ENCODE measurements at regions not wholly inside any gene's neighbourhood (a gene's known extent, or its start where the extent isn't known, plus 50 kb on each side); places are given as distances from the start of the nearest gene placed in this dataset.

GRCh38 chr18:46274266-46274665 is 170.1 kb downstream of the HAUS1 start:
- no peak for TF ChIP-seq CTCF (IDR thresholded peaks at IDR 0.05 in 8 of 11, conservative IDR thresholded peaks at IDR 0.05 in 3 of 11)
- TF ChIP-seq POLR2A (IDR thresholded peaks at IDR 0.05), result no peak

All from spleen (tissue), 7 donors.